ENCODE measurements at regions not wholly inside any gene's neighbourhood (a gene's known extent, or its start where the extent isn't known, plus 50 kb on each side); places are given as distances from the start of the nearest gene placed in this dataset.
"Not testable (repeated sequence)": the region's sequence is repeated elsewhere in the genome, so short reads cannot be mapped to it uniquely, and the experiment has no call there.

DNA sequence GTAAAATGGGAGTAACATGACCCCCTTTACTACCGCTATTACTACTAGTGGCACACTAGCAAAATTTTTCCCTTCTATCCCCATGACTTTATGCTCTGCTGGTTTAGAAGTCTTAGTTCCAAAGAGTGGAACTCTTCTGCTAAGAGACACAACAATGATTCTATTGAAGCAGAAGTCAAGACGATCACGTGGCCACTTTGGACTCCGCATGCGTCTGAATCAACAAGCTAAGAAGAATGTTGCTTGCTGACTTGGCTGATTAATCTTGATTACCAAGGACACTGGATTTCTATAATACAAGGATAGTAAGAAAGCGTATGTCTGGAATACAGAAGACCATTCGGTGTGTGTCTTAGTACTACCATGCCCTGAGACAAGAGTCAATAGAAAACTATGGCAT, 244.7 kb upstream of the BTBD3 start:
- no peak for DNase-seq

DNA sequence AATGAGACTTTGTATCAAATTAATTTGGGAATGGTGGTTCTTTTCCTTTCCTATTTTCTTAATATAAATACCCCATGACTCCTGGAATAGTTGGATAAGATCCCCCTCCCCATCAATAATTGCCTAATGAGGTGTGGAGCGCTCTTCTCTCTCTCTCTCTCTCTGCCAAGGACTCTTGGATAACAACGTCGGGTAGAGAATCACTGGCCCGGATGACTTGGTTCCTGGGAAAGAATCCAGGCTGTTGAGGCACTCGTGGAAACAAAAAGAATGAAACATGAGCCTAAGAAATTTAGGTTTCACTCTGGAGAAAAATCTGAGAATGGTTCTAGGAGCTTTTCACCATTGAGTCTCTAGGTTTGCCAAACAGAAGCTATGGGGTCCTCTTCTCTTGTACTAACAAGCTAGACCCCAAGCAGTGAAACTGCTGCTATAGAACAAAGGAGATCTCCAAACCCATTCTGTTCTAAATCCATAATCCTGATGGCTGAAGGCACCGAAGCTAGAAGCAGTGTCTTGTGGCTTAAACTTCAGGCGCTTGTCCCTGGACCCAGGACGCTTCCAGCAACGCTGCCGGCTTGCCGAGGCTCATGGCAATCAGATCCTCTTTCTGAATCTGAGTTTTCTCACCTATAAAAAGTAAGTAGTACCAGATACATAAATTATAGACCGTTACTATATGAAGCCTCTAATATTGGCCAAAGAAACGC, 241.6 kb upstream of the BTBD3 start:
- no peak for DNase-seq

DNA sequence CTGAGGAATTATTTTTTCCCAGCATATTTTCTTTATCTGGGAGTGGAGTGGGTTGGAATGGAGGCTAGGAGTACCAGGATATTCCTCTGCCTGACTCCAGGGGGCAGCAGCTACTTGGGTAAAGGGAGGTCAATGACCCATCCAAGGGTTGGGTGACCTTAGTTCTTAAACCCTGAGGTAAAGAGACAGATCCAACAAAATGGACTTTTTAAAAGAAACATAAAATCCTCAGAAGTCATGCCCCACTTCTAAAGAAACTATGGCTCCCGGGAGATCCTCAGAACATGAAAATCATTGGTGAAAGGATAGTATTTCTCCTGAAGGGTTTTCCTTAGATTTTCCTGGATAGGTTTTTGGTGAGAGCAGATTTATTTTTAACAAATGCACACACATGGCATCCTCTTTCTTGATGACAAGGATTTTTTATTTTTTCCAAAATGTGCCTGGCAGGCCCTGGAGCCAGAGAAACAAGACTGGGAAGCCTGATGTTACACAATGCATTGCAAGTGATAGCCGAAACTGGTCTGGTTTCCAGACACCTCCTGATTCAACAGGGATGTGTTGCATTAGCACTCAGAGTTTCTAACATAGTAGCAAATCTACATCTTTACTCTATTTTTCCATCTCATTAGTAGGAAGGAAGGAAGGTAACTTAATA, 240.9 kb upstream of the BTBD3 start:
- peak; percentile 9 for DNase-seq

DNA sequence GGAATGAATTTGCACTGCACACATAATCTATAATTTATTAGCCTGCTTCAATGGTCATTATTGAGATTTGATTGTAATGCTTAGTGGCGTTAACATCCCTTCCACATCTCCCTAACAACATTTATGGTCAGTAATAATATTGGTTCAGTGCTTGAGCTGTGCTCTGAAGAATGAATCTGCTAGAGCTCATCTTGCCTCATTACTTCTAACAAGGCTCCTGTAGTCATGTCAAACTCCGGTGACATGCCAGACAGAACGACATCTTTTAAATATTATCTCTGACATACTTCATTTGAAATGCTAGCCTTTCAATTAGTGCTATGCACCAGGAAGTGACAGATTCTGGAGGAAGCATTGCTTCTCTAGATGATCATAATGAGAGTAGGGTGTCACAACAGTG, 240.3 kb upstream of the BTBD3 start:
- DNase-seq: no peak

DNA sequence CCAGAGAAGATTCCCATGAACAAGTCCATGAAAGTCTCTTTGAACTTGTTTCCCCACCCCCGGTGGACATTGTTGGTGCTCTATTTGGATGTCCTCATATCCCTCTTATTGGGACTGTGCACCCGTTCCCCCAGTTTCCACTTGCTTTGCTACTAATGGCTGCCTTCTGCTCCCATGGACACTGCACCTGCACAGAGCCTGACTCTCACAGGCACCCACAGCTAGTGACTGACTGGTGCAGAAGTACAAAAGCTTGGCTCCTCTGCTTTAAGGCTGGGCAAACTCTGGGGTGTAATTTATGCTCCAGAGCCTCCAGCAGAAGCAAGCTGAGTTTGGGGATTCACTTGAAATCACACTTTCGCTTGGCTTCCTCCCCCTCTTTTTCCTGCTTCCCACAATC, 239.9 kb upstream of the BTBD3 start:
- no peak for DNase-seq

DNA sequence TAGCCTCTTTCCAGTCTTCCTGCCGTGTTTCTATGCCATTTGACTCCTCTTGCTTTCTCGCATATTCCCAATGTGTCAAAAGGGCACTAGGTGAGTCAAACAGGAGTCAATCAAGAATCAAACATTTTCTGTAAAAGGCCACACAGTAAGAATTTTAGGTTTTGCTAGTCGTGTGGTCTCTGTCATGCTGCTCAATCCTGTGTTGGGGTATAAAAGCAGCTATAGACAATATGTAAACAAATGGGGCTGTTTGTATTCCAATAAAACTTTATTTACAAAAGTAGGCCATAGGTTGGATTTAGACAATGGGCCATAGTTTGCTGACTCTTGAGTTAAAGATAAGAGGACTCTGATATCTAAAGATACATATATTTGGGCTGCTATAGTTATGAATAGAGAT, 235.4 kb upstream of the BTBD3 start:
- no peak for DNase-seq

DNA sequence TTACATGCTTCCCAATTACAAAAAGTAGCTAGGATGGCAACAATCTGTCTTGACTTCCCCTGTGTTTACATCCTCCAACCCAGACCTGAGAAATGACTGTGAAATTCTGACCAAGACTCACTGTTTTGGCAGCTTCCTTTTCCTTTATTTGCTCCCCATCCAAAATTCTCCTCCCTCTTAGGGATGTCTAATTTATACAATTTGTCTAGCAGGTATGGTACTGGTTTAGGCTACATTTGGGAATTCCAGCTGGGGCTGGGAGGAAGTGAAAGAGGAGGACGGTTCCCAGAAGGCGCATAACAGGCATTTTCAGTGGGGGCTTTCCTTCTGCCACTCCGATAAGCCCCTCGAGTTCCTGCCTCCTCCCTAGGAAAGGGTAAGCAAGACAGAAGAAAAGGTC, 231.5 kb upstream of the BTBD3 start:
- no peak for DNase-seq

DNA sequence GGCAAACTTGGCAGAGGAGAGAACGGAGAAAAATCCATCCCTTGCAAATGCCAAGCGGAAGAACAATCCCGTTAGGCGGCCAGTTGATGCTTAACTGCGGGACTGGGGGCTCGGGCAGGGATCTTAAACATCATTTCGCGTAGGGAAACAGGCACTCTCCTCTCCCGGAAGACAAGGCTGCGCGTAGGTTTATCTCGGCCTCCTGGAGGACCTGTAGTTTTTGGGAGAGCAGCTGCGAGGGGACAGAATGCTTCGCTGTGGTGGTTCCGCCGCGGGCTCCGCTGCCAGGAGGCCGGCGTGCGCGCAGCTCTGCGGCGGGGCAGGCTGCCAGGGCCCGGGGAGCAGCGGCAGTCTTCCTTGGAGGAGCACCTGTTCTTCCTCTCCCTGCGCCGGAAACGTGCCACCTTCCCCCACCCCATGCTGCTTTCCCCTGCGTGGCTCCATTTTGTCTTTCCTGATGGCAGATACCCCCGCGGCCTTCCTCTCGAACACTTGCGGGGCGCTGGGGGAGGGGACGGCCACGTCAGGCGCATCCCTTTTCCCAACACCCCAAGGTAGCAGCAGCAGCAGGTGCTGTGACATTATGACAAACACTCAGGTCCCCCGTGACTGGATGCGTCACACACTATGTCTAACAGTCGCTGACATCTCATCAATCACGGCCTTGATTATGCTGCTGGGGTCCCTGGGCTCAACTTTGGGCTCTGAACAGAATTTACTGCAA, 230.7 kb upstream of the BTBD3 start:
- DNase-seq: no peak

DNA sequence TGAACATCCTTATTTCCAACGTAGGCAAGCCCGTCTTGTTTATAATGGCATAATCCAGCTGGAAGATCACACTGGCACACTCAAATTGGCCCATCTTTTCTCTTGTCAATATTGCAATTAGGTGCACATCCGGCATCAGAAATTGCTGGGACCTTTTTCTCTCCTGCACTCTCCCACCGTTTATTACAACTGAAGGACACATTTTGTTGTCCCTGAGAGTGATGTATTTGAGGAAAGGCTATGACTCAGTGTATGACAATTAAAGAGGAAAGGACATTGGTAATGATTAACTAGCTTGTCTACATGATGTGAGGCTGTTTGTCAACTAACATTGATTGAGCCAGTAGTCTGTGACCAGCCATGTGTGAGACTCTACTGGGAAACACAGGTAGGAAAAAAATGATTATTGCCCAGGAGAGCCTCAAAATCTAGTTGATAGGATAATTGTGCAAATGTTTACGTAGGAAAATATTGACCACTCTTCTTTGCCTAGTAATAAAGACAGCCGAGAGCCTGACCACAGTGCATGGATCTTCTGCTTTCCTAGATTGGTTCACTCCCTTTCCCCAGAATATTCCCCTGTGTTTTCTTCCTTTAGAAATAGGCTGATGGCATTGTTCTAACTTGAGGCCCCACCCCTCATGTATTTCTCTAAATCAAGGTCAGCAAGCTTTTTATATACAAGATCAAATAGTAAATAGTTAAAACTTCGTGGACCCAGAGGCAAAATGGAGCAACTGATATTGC, 230.0 kb upstream of the BTBD3 start:
- no peak for DNase-seq

DNA sequence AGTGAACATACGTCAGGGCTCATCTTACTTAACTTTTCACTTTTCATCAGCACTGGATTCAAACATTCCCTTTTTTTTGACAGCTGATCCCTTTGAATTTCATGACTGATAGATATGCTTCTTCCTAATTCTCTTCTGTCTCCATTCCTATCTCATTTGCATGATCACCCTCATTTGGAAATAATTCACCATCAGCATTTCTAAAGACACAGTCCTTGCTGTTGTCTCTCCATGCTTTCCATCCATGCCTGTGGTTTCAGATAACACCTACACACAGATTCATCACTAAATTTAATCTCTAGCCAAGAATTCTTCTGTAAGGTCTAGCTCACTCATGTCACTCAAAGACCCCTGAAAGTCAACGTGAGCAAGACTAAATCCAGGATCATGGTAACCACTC, 228.4 kb upstream of the BTBD3 start:
- DNase-seq: no peak

DNA sequence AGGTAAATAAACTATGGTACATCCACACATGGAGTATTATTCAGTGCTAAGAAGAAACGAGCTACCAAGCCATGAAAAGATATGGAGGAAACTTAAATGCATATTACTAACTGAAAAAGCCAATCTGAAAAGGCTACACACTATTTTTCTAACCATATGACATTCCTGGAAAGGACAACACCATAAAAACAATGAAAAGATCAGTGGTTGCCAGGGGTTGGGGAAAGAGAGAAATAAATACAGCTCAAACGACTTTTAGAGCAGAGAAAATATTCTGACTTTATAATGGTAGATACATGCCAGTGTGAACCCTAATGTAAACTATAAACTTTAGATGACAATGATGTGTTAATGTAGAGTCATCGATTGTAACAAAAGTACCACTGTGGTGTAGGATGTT, 225.9 kb upstream of the BTBD3 start:
- DNase-seq: no peak

DNA sequence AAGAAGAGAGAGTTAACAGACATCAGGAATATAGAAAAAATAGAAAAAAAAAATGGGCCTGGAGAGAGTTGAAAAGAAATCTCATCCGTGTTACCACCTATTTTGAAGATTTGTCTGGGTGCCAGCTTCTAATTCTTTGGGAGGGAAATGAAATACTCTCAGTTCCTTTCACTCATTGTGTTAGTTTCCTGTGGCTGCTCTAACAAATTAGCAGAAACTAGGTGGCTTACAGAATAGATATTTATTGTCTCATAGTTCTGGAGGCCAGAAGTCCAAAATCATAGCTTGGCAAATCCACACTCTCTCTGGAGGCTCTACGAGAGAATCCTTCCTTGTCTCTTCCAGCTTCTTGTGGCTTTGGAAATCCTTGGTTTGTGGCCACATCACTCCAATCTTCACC, 225.1 kb upstream of the BTBD3 start:
- no peak for DNase-seq

DNA sequence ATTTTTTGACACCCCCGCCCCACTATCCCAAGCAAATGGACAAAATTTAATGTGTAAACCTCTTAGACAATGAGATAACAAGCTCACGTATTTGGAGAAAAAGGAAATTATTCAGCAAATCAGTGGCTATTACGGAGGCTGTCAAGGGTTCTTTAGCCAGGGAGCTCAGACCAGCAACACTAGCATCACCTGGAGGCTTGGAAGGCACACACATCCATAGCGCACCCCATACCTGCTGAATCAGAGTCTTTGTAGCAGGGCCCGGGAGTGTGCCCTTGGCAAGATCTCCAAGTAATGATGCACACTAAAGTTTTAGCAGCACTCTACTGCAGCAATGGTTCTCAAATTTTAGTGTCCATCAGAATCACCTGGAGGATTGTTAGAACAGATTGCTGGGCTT, 223.2 kb upstream of the BTBD3 start:
- no peak for DNase-seq

DNA sequence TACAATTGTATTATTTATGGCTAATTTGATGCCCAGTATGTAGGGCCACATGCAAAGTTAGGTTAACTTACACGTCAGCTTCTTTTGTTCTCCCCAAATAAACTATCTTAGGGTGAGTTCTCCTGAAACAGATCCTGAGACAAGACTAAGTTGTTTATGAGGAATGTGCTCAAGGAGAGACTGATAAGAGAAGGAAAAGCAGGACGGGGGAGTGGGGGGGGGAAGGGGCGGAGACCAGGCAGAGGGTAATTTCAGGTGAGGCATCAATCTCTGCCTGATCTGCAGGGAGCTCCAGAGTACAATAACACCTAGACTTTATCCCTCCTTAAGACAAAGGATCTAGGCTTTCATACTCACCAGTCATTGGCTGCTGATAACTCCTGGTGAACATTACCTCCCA, 220.6 kb upstream of the BTBD3 start:
- no peak for DNase-seq

DNA sequence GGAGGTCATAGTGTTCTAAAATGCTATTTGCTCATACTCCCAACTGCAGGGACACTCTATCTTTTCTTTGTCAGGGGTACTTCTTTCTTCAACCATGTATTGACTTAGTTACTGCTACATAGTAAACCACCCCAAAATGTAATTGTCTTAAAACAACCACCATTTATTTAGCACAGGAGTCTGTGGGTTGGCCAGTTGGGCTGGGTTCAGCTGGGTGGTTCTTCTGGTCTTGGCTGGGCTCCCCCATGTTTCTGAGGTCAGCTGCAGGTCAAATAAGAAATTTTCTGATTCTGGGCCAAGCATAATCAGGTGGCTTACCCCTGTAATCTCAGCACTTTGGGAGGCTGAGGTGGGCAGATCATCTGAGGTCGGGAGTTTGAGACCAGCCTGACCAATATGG, 220.0 kb upstream of the BTBD3 start:
- DNase-seq: no peak

DNA sequence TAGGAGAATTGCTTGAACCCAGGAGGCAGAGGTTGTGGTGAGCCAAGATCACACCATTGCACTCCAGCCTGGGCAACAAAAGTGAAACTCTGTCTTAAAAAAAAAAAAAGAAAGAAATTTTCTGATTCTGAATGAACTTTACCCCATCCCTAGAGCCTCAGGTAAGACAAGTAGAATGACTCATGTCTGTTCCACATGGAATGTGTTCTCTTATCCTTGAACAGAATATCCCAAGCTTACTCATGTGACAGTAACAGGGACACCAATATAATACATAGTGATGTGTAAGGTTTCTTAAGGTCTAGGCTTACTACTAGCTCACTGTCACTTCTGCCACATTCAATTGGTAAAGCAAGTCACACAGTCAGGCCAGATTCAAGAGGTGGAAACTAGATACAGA, 219.6 kb upstream of the BTBD3 start:
- DNase-seq: no peak

DNA sequence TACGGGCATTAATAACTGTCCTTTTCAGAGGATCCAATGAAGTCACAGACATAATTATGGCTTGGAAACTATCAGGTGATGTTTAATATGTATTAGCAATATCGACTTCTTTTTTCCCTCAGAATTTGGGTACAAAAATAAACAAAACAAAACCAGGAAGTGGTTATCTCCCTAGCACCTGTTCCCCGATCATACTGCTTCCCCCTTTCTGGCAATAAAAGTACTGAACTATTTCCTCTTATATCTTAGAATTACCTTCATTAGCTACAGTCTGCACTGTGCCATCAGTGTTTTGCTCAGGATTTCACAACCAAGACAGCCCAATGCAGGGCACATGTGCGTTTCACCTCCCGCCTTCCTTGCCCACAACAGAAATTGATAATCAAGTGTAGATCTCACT, 216.9 kb upstream of the BTBD3 start:
- DNase-seq: no peak

DNA sequence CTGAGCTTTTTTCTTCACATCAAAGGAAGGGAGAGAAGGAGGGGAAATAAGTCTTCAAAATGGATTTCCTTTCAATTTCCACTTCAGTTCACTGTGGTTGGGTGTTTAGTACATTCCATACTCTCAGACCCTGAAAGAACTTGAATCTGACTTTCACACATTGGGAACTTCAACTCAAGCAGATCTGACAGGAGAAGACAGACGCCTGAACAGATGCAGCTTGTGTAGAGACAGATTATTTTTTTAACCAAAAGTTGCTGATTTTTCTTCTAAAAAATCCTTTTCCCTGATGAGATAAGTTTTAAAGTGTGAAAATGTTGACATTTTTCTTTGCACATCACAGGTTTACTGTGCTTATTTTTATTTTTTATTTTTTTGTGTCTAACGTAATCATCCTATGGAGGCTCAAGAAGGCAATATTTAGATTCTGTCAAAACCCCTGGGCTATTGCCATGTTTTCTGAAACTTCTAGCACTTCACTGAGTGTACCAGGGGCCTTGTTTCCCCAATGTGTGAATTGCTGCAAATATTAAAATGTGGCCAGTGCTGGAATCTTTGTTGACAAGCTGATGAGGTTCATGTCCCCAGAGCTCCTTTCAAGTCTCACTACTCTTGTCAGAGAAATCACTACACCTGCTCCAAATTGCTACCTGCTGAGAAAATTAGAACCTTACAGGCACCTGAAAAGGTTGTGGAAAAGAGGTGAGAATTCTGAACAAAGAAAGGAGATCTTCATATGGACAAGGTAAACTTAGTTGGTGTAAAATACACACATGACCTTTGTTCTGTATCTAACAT, 214.8 kb upstream of the BTBD3 start:
- DNase-seq: no peak

DNA sequence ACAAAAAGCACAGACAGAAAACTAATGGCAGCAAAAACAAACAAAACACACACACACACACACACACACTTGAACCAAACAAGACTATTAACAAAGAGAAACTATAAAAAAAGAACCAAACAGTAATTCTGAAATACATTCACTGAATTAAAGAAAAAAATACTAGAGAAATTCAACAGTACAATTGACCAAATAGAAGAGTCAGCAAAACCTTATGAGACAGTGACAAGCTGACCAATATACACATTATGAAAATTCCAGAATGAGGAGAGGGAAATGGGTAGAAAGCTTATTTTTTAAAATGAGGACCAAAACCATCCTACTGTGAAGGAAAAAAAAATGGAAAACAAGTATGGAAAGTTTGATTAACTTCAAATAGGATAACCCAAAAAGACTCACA, 212.2 kb upstream of the BTBD3 start:
- no peak for DNase-seq

DNA sequence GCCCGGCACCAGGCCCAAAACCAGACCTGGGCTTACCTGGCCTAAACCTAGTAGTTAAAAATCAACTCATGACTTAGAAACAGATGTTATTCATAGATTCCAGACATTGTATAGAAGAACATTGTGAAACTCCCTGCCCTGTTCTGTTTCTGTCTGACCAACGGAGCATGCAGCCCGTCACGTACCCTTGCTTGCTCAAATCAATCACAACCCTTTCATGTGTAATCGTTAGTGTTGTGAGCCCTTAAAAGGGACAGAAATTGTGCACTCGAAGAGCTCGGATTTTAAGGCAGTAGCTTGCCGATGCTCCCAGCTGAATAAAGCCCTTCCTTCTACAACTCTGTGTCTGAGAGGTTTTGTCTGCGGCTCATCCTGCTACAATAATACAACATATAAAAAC, 209.5 kb upstream of the BTBD3 start:
- not testable (repeated sequence) for DNase-seq

DNA sequence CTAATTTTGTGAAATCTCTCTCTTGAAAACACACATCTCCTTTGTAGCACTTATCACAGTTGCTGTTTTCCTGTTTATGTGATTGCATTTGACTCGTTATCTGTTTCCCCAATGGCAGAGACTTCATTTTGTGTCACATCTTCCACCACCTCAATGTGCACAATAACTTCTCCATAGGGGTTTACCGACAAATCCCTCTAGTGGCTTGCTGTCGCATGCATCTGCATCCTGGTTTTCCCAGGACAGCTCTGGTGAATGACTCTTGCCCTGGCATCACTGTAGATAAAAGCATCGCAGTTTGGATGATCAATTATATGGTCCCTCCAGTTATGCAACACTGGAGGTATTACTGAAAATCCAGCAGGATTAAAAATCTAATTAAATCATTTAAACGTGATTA, 206.5 kb upstream of the BTBD3 start:
- DNase-seq: no peak

DNA sequence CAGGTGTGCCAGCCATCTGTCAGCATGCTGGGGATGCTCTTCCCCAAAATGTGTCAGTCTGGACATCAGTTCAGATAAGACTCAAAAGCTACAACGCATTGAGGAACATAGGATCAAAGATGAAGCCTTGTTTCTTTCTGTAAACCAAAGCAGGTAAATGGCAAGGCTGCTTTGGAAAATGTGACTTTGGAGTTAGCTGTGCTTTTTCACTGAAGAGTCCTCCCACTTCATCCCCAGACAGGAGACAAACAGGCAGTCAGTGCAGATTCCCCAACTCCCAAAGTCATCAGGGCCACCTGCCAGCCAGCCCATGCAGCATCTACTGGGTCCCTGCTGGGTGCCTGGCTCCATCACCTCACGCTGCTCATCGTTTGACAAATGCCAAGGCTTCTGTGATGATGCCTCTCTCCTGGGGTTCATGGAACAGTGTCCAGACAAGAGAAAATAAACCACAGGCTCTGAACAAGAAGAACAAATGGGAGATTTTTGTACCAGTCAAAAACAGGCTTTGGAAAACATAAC, 205.0 kb upstream of the BTBD3 start:
- no peak for DNase-seq

DNA sequence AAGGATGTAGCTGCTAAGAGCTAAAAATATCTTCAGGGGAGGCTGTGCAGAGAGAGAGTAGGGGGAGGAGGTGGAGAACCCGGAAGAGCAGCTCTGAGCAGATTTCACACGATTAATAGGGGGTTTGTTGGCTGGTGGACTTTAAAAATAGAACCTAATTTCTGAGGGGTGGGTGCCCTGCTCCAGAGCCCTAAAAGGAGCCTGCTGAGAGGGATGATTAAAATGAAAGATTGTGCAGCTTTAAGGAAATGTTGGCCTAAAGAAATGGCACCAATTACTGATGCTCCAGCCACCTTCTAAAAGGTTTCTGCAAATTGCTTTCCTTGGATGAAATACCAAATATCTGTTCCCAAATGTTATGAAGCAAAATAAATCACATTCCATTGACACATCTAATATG, 202.8 kb upstream of the BTBD3 start:
- no peak for DNase-seq
